A549 (cell line): ENCODE measurements at regions not wholly inside any gene's neighbourhood (a gene's known extent, or its start where the extent isn't known, plus 50 kb on each side); places are given as distances from the start of the nearest gene placed in this dataset.

Experiments
- ATAC-seq, 2 experiments: fragments of 200-7000 bp in 1 of 2; fragments of >200 bp in 1 of 2; cut with Nextera tagmentation in 1 of 2; cut with Tn5 transposase in 1 of 2; 3 replicates each; pipeline versions ENCODE4 v1.8.0 to v1.9.1; 2018 to 2020; ENCODE audit warnings: mild to moderate bottlenecking in 1 of 2, moderate library complexity in 1 of 2
- CTCF ChIA-PET: fragments of 300-600 bp; sonication (Branson Sonifier 250); formaldehyde crosslinking; extraction: SDS; loops from one replicate; lab custom pipeline; 2021; ENCODE audit warnings: antibody characterized with exemption, inconsistent platforms; lab: Yijun Ruan, JAX
- POLR2A ChIA-PET: fragments of 350-600 bp; formaldehyde crosslinking; extraction: SDS; loops from one replicate; lab custom pipeline; 2021; ENCODE audit warnings: antibody characterized with exemption, inconsistent platforms; lab: Yijun Ruan, JAX
- DNase-seq, 2 experiments: peaks; one replicate each; pipeline versions ENCODE4 v3.0.0 to v3.0.0-alpha.2; 2011 to 2016; ENCODE audit warnings: low read depth in 1 of 2, low spot score in 1 of 2
- FAIRE-seq: peaks from 2 replicates; lab custom pipeline; 2011; peaks lifted over from hg19 to GRCh38; lab: Jason Lieb, UNC
- H3K27ac ChIP-seq, 2 experiments: fragments of >200 bp; sonication (Bioruptor Twin); formaldehyde crosslinking; 3 replicates each; pipeline ENCODE4 v1.5.1; 2016 to 2017
- H3K4me1 ChIP-seq: fragments of >200 bp; sonication (Bioruptor Twin); formaldehyde crosslinking; 3 replicates; pipeline ENCODE4 v1.6.1; 2016
- H3K4me2 ChIP-seq: fragments of >200 bp; sonication (Bioruptor Twin); formaldehyde crosslinking; 3 replicates; pipeline ENCODE4 v1.6.1; 2016
- H3K4me3 ChIP-seq: fragments of >200 bp; sonication (Bioruptor Twin); formaldehyde crosslinking; 3 replicates; pipeline ENCODE4 v1.5.1; 2016
- H3K9me3 ChIP-seq: fragments of >200 bp; sonication (Bioruptor Twin); formaldehyde crosslinking; 3 replicates; pipeline ENCODE4 v1.6.1; 2016
- CBX2 ChIP-seq: fragments of 200-600 bp; sonication (generic); IDR thresholded peaks from 2 replicates; pipeline ENCODE4 v1.6.1; 2016; ENCODE audit warnings: low read depth, mild to moderate bottlenecking, borderline replicate concordance
- CEBPB ChIP-seq, 2 experiments: fragments of >200 bp in 1 of 2; sonication (Bioruptor Twin) in 1 of 2; formaldehyde crosslinking in 1 of 2; IDR thresholded peaks; 2 replicates each; pipeline ENCODE4 v1.6.1; 2012 to 2016
- HOXA7 ChIP-seq: fragments of 250-450 bp; sonication (Bioruptor Pico); IDR thresholded peaks from 2 replicates; pipeline ENCODE4 v1.5.0; 2020; ENCODE audit warnings: mild to moderate bottlenecking, moderate library complexity
- JUN ChIP-seq, 2 experiments: fragments of >200 bp; sonication (Bioruptor Twin); formaldehyde crosslinking; IDR thresholded peaks; 2 replicates in 1 of 2; 3 replicates in 1 of 2; pipeline ENCODE4 v1.6.1; 2016 to 2017
- KDM1A ChIP-seq: fragments of 200-600 bp; sonication (generic); IDR thresholded peaks from 2 replicates; pipeline ENCODE4 v1.6.1; 2016; ENCODE audit warnings: low read depth, mild to moderate bottlenecking
- KDM5A ChIP-seq: fragments of 200-600 bp; sonication (generic); IDR thresholded peaks from 2 replicates; pipeline ENCODE4 v1.6.1; 2016; ENCODE audit warnings: antibody characterized with exemption, mild to moderate bottlenecking
- MAFK ChIP-seq: fragments of 450-650 bp; IDR thresholded peaks from 2 replicates; pipeline ENCODE4 v1.6.1; 2014; ENCODE audit not compliant: partially characterized antibody
- NPAS2 ChIP-seq: fragments of 250-450 bp; sonication (Bioruptor Pico); IDR thresholded peaks from 2 replicates; pipeline ENCODE4 v1.8.0; 2022; ENCODE audit warnings: mild to moderate bottlenecking, moderate library complexity, borderline replicate concordance
- POLR2A ChIP-seq: IDR thresholded peaks from 2 replicates; pipeline ENCODE4 v1.6.1; 2012; ENCODE audit warnings: mild to moderate bottlenecking, low read length
- RAD21 ChIP-seq, 2 experiments: fragments of >200 bp in 1 of 2; sonication (Bioruptor Twin) in 1 of 2; formaldehyde crosslinking in 1 of 2; IDR thresholded peaks in 1 of 2; conservative IDR thresholded peaks in 1 of 2; 2 replicates in 1 of 2; 3 replicates in 1 of 2; pipeline ENCODE4 v1.6.1; 2012 to 2018; ENCODE audit warnings: inconsistent platforms in 1 of 2
- RARB ChIP-seq: fragments of 250-450 bp; sonication (Bioruptor Pico); IDR thresholded peaks from 2 replicates; pipeline ENCODE4 v1.8.0; 2021; ENCODE audit warnings: mild to moderate bottlenecking, moderate library complexity
- RFX5 ChIP-seq: fragments of 450-650 bp; IDR thresholded peaks from 2 replicates; pipeline ENCODE4 v1.7.1; 2014; ENCODE audit warnings: antibody characterized with exemption, mild to moderate bottlenecking, moderate library complexity
- RNF2 ChIP-seq: fragments of 200-600 bp; sonication (generic); IDR thresholded peaks from 2 replicates; pipeline ENCODE4 v1.6.1; 2016; ENCODE audit warnings: low read depth, mild to moderate bottlenecking, antibody characterized with exemption, moderate library complexity, borderline replicate concordance
- TP53 ChIP-seq: fragments of 250-450 bp; sonication (Bioruptor Pico); IDR thresholded peaks from 2 replicates; pipeline ENCODE4 v1.5.0; 2021; ENCODE audit warnings: mild to moderate bottlenecking, moderate library complexity
- ZFP36 ChIP-seq: fragments of 450-650 bp; IDR thresholded peaks from 2 replicates; pipeline ENCODE4 v1.6.1; 2014; ENCODE audit warnings: borderline replicate concordance; ENCODE audit not compliant: partially characterized antibody
- WGBS: methylation state at CpG from one replicate; pipeline ENCODE4 v1.1.6; 2017; ENCODE audit errors: missing lambda C conversion rate; 5-methylcytosine and 5-hydroxymethylcytosine counted together
- TF ChIP-seq, protein P1 (sequence below): fragments of >200 bp; sonication (Bioruptor Twin); formaldehyde crosslinking; IDR thresholded peaks from 3 replicates; pipeline ENCODE4 v1.6.1; 2016
- TF ChIP-seq, protein P2 (sequence below): fragments of 450-650 bp; IDR thresholded peaks from 2 replicates; pipeline ENCODE4 v1.6.1; 2014; ENCODE audit warnings: antibody characterized with exemption
- TF ChIP-seq, protein P3 (sequence below): IDR thresholded peaks from 2 replicates; pipeline ENCODE4 v1.6.1; 2012
- TF ChIP-seq, protein P4 (sequence below): fragments of 200-600 bp; sonication (generic); IDR thresholded peaks from 2 replicates; pipeline ENCODE4 v1.6.1; 2016; ENCODE audit warnings: antibody characterized with exemption, mild to moderate bottlenecking, moderate library complexity
- TF ChIP-seq, protein P5 (sequence below): fragments of 250-450 bp; sonication (Bioruptor Pico); IDR thresholded peaks from 2 replicates; pipeline ENCODE4 v1.5.0; 2020; ENCODE audit warnings: low read depth, mild to moderate bottlenecking, moderate library complexity
- TF ChIP-seq, protein P6 (sequence below): fragments of 250-450 bp; sonication (Bioruptor Pico); IDR thresholded peaks from 2 replicates; pipeline ENCODE4 v1.5.0; 2021; ENCODE audit warnings: mild to moderate bottlenecking, moderate library complexity, borderline replicate concordance

DNA sequence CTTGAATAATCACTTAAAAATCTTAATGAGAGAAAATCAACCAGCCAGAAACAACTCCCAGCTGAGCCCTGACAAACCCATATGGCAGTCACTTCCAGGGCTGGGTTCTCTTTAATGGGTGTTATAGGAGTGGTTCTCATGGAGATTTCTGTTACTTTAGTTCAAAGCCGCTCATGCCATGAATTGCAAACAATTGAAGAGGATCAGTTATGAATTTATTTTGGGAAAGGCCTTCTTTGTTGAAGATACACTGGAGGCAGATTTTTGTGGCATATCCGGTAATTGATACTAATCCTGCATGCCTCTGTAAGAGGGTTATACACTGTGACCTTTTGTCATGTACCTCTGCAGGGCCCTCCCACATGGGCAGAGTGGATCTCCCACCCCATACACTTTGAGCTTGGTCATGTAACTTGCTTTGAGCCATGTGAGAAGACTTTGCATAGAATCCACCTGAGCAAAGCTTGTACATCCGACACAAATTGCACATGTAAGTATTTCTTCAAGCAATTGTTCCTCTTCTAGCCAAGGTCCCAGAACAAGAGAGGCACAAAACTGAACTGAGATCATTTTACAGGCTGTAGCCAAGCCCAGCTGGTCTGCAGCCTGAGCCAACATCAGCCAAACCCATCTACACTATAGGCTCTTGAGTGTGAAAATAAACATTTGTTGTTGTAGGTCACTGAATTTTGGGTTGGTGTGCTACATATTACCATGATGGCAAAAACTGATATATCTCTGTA, 492.3 kb downstream of the PREX1 start:
- DNase-seq = no peak
- Histone ChIP-seq H3K9me3 (0 out of 3 replicates have a peak, but pooled peaks cover 4% of the 10 kb centered on the region), H3K4me2 (peak overlapping the region; percentile 66; the same call in 2 of the 3 replicates), H3K4me1 (peaks cover 72% of the 10 kb centered on the region), H3K4me3 (no peak overlapping the region), H3K27ac (peak overlapping the region; percentile 50 to 67; a peak in 5 of 6 replicates)
- POLR2A ChIA-PET = no interaction called here
- no peak for TF ChIP-seq KDM1A
- no peak for TF ChIP-seq RAD21 (conservative IDR thresholded peaks at IDR 0.05 in 1 of 2, IDR thresholded peaks at IDR 0.05 in 1 of 2)
- TF ChIP-seq CEBPB (IDR thresholded peaks at IDR 0.05) = no peak
- TF ChIP-seq RNF2 = no peak
- TF ChIP-seq MAFK = no peak
- CTCF ChIA-PET = interaction anchor here (0.6 kb wide), 1 partner anchor 790 kb away, joined by 3 read pairs; no protein-coding TSS in a partner anchor
- ATAC-seq = no peak
- FAIRE-seq = no peak
- 66% methylated on average over 3 of the region's 3 CpGs for WGBS

DNA sequence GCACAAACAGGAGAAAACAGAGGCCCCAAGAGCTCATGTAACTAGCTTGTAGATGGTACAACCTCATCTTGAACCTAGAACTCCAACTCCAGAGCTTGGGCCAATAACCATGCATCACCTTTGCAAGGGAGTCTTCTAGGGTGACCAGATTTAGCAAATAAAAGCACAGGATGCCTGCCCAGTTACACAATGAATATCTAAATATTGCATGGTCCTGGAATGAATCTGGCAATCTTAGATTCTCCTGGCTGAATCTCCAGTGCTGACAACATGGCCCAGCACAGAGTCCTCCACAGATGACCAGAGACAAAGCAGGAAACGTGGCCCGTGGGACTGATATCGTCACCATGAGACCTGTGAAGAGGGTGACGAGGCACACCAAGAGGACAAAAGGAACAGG, 494.1 kb downstream of the PREX1 start:
- POLR2A ChIA-PET = no interaction called here
- no peak for ATAC-seq
- Histone ChIP-seq H3K4me3 (no peak overlapping the region), H3K9me3 (0 out of 3 replicates have a peak, but pooled peaks cover 4% of the 10 kb centered on the region), H3K4me2 (no peak overlapping the region)
- TF ChIP-seq, protein P1, sequence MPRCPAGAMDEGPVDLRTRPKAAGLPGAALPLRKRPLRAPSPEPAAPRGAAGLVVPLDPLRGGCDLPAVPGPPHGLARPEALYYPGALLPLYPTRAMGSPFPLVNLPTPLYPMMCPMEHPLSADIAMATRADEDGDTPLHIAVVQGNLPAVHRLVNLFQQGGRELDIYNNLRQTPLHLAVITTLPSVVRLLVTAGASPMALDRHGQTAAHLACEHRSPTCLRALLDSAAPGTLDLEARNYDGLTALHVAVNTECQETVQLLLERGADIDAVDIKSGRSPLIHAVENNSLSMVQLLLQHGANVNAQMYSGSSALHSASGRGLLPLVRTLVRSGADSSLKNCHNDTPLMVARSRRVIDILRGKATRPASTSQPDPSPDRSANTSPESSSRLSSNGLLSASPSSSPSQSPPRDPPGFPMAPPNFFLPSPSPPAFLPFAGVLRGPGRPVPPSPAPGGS = no peak
- no peak for TF ChIP-seq CBX2
- TF ChIP-seq RNF2 = no peak
- TF ChIP-seq MAFK = no peak
- TF ChIP-seq, protein P2, sequence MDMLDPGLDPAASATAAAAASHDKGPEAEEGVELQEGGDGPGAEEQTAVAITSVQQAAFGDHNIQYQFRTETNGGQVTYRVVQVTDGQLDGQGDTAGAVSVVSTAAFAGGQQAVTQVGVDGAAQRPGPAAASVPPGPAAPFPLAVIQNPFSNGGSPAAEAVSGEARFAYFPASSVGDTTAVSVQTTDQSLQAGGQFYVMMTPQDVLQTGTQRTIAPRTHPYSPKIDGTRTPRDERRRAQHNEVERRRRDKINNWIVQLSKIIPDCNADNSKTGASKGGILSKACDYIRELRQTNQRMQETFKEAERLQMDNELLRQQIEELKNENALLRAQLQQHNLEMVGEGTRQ = no peak
- no peak for TF ChIP-seq POLR2A
- TF ChIP-seq, protein P3, sequence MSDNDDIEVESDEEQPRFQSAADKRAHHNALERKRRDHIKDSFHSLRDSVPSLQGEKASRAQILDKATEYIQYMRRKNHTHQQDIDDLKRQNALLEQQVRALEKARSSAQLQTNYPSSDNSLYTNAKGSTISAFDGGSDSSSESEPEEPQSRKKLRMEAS = no peak
- no peak for TF ChIP-seq TP53 (CRISPR knock-in tag)
- TF ChIP-seq, protein P4, sequence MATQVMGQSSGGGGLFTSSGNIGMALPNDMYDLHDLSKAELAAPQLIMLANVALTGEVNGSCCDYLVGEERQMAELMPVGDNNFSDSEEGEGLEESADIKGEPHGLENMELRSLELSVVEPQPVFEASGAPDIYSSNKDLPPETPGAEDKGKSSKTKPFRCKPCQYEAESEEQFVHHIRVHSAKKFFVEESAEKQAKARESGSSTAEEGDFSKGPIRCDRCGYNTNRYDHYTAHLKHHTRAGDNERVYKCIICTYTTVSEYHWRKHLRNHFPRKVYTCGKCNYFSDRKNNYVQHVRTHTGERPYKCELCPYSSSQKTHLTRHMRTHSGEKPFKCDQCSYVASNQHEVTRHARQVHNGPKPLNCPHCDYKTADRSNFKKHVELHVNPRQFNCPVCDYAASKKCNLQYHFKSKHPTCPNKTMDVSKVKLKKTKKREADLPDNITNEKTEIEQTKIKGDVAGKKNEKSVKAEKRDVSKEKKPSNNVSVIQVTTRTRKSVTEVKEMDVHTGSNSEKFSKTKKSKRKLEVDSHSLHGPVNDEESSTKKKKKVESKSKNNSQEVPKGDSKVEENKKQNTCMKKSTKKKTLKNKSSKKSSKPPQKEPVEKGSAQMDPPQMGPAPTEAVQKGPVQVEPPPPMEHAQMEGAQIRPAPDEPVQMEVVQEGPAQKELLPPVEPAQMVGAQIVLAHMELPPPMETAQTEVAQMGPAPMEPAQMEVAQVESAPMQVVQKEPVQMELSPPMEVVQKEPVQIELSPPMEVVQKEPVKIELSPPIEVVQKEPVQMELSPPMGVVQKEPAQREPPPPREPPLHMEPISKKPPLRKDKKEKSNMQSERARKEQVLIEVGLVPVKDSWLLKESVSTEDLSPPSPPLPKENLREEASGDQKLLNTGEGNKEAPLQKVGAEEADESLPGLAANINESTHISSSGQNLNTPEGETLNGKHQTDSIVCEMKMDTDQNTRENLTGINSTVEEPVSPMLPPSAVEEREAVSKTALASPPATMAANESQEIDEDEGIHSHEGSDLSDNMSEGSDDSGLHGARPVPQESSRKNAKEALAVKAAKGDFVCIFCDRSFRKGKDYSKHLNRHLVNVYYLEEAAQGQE = no peak
- TF ChIP-seq ZFP36 = no peak
- TF ChIP-seq NPAS2 (CRISPR knock-in tag) = no peak
- TF ChIP-seq JUN (IDR thresholded peaks at IDR 0.05) = no peak
- TF ChIP-seq, protein P5, sequence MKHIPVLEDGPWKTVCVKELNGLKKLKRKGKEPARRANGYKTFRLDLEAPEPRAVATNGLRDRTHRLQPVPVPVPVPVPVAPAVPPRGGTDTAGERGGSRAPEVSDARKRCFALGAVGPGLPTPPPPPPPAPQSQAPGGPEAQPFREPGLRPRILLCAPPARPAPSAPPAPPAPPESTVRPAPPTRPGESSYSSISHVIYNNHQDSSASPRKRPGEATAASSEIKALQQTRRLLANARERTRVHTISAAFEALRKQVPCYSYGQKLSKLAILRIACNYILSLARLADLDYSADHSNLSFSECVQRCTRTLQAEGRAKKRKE = no peak
- no peak for TF ChIP-seq HOXA7 (CRISPR knock-in tag)
- no peak for TF ChIP-seq RFX5
- TF ChIP-seq KDM5A = no peak
- TF ChIP-seq, protein P6, sequence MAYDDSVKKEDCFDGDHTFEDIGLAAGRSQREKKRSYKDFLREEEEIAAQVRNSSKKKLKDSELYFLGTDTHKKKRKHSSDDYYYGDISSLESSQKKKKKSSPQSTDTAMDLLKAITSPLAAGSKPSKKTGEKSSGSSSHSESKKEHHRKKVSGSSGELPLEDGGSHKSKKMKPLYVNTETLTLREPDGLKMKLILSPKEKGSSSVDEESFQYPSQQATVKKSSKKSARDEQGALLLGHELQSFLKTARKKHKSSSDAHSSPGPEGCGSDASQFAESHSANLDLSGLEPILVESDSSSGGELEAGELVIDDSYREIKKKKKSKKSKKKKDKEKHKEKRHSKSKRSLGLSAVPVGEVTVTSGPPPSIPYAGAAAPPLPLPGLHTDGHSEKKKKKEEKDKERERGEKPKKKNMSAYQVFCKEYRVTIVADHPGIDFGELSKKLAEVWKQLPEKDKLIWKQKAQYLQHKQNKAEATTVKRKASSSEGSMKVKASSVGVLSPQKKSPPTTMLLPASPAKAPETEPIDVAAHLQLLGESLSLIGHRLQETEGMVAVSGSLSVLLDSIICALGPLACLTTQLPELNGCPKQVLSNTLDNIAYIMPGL (CRISPR knock-in tag) = no peak
- TF ChIP-seq RARB (CRISPR knock-in tag) = no peak
- TF ChIP-seq, all 56 proteins: peak for 0
- Histone ChIP-seq H3K27ac (peak overlapping the region in 1 of 2 experiments; percentile 58; a peak in 3 of 6 replicates), H3K4me1 (peaks cover 68% of the 10 kb centered on the region)
- WGBS = 43% methylated on average over 4 of the region's 4 CpGs
- CTCF ChIA-PET = no interaction called here
- DNase-seq (no peak), FAIRE-seq (no peak)
